IMR-90 (cell line): ENCODE measurements at regions not wholly inside any gene's neighbourhood (a gene's known extent, or its start where the extent isn't known, plus 50 kb on each side); places are given as distances from the start of the nearest gene placed in this dataset.

Experiments
- ATAC-seq: fragments of 200-7000 bp; cut with Tn5 transposase; 2 replicates; pipeline ENCODE4 v1.9.1; 2020; ENCODE audit warnings: low read depth, mild to moderate bottlenecking, moderate library complexity
- BruUV-seq: library from RNA; stranded (reverse); fragments of 400-500 nt; replicated peaks from 2 replicates; lab custom pipeline; 2021; lab: Mats Ljungman, UMichigan
- CTCF ChIA-PET: fragments of 300-600 bp; formaldehyde crosslinking; extraction: SDS; loops from one replicate; lab custom pipeline; 2021; ENCODE audit warnings: antibody characterized with exemption; lab: Yijun Ruan, JAX
- POLR2A ChIA-PET: fragments of 300-600 bp; sonication (Branson Sonifier 250); formaldehyde crosslinking; loops from one replicate; lab custom pipeline; 2022; ENCODE audit warnings: antibody characterized with exemption; ENCODE audit not compliant: unreplicated experiment; lab: Charles Lee
- DNase-seq: peaks from one replicate; pipeline ENCODE4 v3.0.0; 2013
- H2AFZ ChIP-seq: replicated peaks from 2 replicates; pipeline ENCODE3; 2013; ENCODE audit warnings: low read length, mild to moderate bottlenecking; ENCODE audit not compliant: poor library complexity
- H2AK5ac ChIP-seq: 2 replicates; pipeline ENCODE4 v1.6.1; 2013; ENCODE audit warnings: low read depth, low read length, inconsistent platforms
- H2AK9ac ChIP-seq: replicated peaks from 2 replicates; pipeline ENCODE3; 2013; ENCODE audit warnings: mild to moderate bottlenecking, low read depth, low read length, moderate library complexity; ENCODE audit not compliant: poor library complexity
- H2BK120ac ChIP-seq: 2 replicates; pipeline ENCODE4 v1.6.1; 2013; ENCODE audit warnings: low read depth, low read length, inconsistent platforms
- H2BK15ac ChIP-seq: 3 replicates; pipeline ENCODE4 v1.6.1; 2013; ENCODE audit warnings: low read depth, low read length, inconsistent platforms
- H2BK20ac ChIP-seq: 2 replicates; pipeline ENCODE4 v1.6.1; 2013; ENCODE audit warnings: low read depth, mild to moderate bottlenecking, inconsistent platforms, low read length, moderate library complexity
- H2BK5ac ChIP-seq: 2 replicates; pipeline ENCODE4 v1.6.1; 2013; ENCODE audit warnings: mild to moderate bottlenecking, low read depth, low read length, inconsistent platforms; ENCODE audit not compliant: poor library complexity, severe bottlenecking
- H3K14ac ChIP-seq: replicated peaks from 2 replicates; pipeline ENCODE4 v1.6.1; 2013; ENCODE audit warnings: low read depth, low read length, inconsistent platforms
- H3K18ac ChIP-seq: 2 replicates; pipeline ENCODE4 v1.6.1; 2013; ENCODE audit warnings: low read depth, low read length, control low read depth
- H3K23ac ChIP-seq: 2 replicates; pipeline ENCODE4 v1.6.1; 2013; ENCODE audit warnings: low read depth, low read length, inconsistent platforms
- H3K27ac ChIP-seq: 2 replicates; pipeline ENCODE4 v1.5.1; 2013; ENCODE audit warnings: mild to moderate bottlenecking, control low read depth, low read length; ENCODE audit not compliant: insufficient read depth
- H3K27me3 ChIP-seq: 2 replicates; pipeline ENCODE4 v1.6.1; 2013; ENCODE audit warnings: low read length; ENCODE audit not compliant: control insufficient read depth, insufficient read depth
- H3K36me3 ChIP-seq: 2 replicates; pipeline ENCODE4 v1.6.1; 2013; ENCODE audit warnings: low read length, mixed read lengths; ENCODE audit not compliant: control insufficient read depth, insufficient read depth
- H3K4ac ChIP-seq: 2 replicates; pipeline ENCODE4 v1.6.1; 2013; ENCODE audit warnings: low read depth, low read length, inconsistent platforms
- H3K4me1 ChIP-seq: 2 replicates; pipeline ENCODE4 v1.6.1; 2013; ENCODE audit warnings: low read length, mixed read lengths; ENCODE audit not compliant: control insufficient read depth, insufficient read depth
- H3K4me2 ChIP-seq: 2 replicates; pipeline ENCODE4 v1.6.1; 2013; ENCODE audit warnings: low read depth, mild to moderate bottlenecking, control low read depth, low read length, moderate library complexity
- H3K4me3 ChIP-seq: 2 replicates; pipeline ENCODE4 v1.5.1; 2013; ENCODE audit warnings: low read depth, mild to moderate bottlenecking, control low read depth, low read length, moderate library complexity; ENCODE audit not compliant: insufficient read depth
- H3K56ac ChIP-seq: 2 replicates; pipeline ENCODE4 v1.6.1; 2013; ENCODE audit warnings: low read length, inconsistent platforms; ENCODE audit not compliant: insufficient read depth; ENCODE audit errors: extremely low read depth
- H3K79me1 ChIP-seq, 2 experiments: 2 replicates each; pipeline ENCODE4 v1.6.1; 2013; ENCODE audit warnings: low read length in 2 of 2, inconsistent platforms in 1 of 2, low read depth in 1 of 2
- H3K9ac ChIP-seq: 2 replicates; pipeline ENCODE4 v1.6.1; 2013; ENCODE audit warnings: low read depth, low read length, control low read depth
- H3K9me1 ChIP-seq: 2 replicates; pipeline ENCODE4 v1.6.1; 2013; ENCODE audit warnings: low read length, inconsistent platforms; ENCODE audit not compliant: insufficient read depth
- H3K9me3 ChIP-seq: 2 replicates; pipeline ENCODE4 v1.6.1; 2013; ENCODE audit warnings: low read length; ENCODE audit not compliant: control insufficient read depth, insufficient read depth
- H4K20me1 ChIP-seq: 2 replicates; pipeline ENCODE4 v1.6.1; 2013; ENCODE audit warnings: low read length, inconsistent platforms; ENCODE audit not compliant: insufficient read depth
- H4K5ac ChIP-seq: 2 replicates; pipeline ENCODE4 v1.6.1; 2013; ENCODE audit warnings: mild to moderate bottlenecking, low read depth, low read length, control low read depth
- H4K8ac ChIP-seq, 2 experiments: 2 replicates each; pipeline ENCODE4 v1.6.1; 2013; ENCODE audit warnings: low read depth in 2 of 2, low read length in 2 of 2, control low read depth in 1 of 2, inconsistent platforms in 1 of 2
- H4K91ac ChIP-seq: 2 replicates; pipeline ENCODE4 v1.6.1; 2013; ENCODE audit warnings: low read depth, low read length, inconsistent platforms; ENCODE audit not compliant: insufficient read depth
- BHLHE40 ChIP-seq: fragments of 150-350 bp; IDR thresholded peaks from 2 replicates; pipeline ENCODE4 v1.6.1; 2016; ENCODE audit warnings: mild to moderate bottlenecking, low read depth, low read length
- CEBPB ChIP-seq: IDR thresholded peaks from 2 replicates; pipeline ENCODE4 v1.6.1; 2012; ENCODE audit warnings: low read depth, low read length, improper control_type of control experiment
- CHD1 ChIP-seq: IDR thresholded peaks from 2 replicates; pipeline ENCODE4 v1.6.1; 2012; ENCODE audit warnings: low read depth, low read length, improper control_type of control experiment
- CTCF ChIP-seq: conservative IDR thresholded peaks from 2 replicates; pipeline ENCODE4 v1.5.1; 2012; ENCODE audit warnings: mild to moderate bottlenecking, low read depth, low read length, improper control_type of control experiment
- FOS ChIP-seq: fragments of 150-350 bp; IDR thresholded peaks from 2 replicates; pipeline ENCODE4 v1.6.1; 2016; ENCODE audit warnings: low read depth, low read length
- MAFK ChIP-seq: IDR thresholded peaks from 2 replicates; pipeline ENCODE4 v1.6.1; 2012; ENCODE audit warnings: low read depth, low read length, improper control_type of control experiment
- MAZ ChIP-seq: IDR thresholded peaks from 2 replicates; pipeline ENCODE4 v1.6.1; 2012; ENCODE audit warnings: low read depth, mild to moderate bottlenecking, low read length, improper control_type of control experiment, moderate library complexity, borderline replicate concordance
- MXI1 ChIP-seq: IDR thresholded peaks from 2 replicates; pipeline ENCODE4 v1.6.1; 2012; ENCODE audit warnings: low read depth, mild to moderate bottlenecking, low read length, moderate library complexity, borderline replicate concordance
- NFE2L2 ChIP-seq: fragments of 150-350 bp; IDR thresholded peaks from 2 replicates; pipeline ENCODE4 v1.6.1; 2016; ENCODE audit warnings: low read depth, mild to moderate bottlenecking, low read length
- POLR2A ChIP-seq: IDR thresholded peaks from 2 replicates; pipeline ENCODE4 v1.6.1; 2012; ENCODE audit warnings: mild to moderate bottlenecking, low read depth, low read length
- RAD21 ChIP-seq: IDR thresholded peaks from 2 replicates; pipeline ENCODE4 v1.6.1; 2012; ENCODE audit warnings: low read length, improper control_type of control experiment
- RCOR1 ChIP-seq: IDR thresholded peaks from 2 replicates; pipeline ENCODE4 v1.6.1; 2012; ENCODE audit warnings: mild to moderate bottlenecking, low read length, improper control_type of control experiment; ENCODE audit not compliant: insufficient replicate concordance
- RFX5 ChIP-seq: IDR thresholded peaks from 2 replicates; pipeline ENCODE4 v1.8.0; 2012; ENCODE audit warnings: low read depth, mild to moderate bottlenecking, low read length, moderate library complexity
- SMC3 ChIP-seq: fragments of 150-350 bp; IDR thresholded peaks from 2 replicates; pipeline ENCODE4 v1.6.1; 2016; ENCODE audit warnings: low read depth, mild to moderate bottlenecking, antibody characterized with exemption, low read length, moderate library complexity
- WGBS, 2 experiments: methylation state at CpG; one replicate each; pipeline versions ENCODE4 v1.1.5 to v1.1.7; 2013; ENCODE audit warnings: missing lambda C conversion rate in 2 of 2; ENCODE audit not compliant: insufficient read length in 1 of 2; ENCODE audit errors: extremely low coverage in 2 of 2; 5-methylcytosine and 5-hydroxymethylcytosine counted together
- dilution Hi-C: fragments of 300-500 bp; cut with HindIII; formaldehyde crosslinking; loops from one replicate; pipeline ENCODE4 v1.14.3; 2018; ENCODE audit warnings: low sequenced_read_pairs; ENCODE audit not compliant: unreplicated experiment
- in situ Hi-C: fragments of 300-500 bp; cut with MboI; formaldehyde crosslinking; loops from 3 replicates; pipeline ENCODE4 v1.14.3; 2019; ENCODE audit warnings: low sequenced_read_pairs, inconsistent platforms, mixed read lengths
- intact Hi-C: fragments of 100-400 bp; cut with micrococcal nuclease; formaldehyde crosslinking; loops from 2 replicates; pipeline ENCODE4 v1.10.0; 2022
- TF ChIP-seq, protein P1 (sequence below): fragments of 150-350 bp; IDR thresholded peaks from 2 replicates; pipeline ENCODE4 v1.6.1; 2016; ENCODE audit warnings: low read depth, mild to moderate bottlenecking, low read length, moderate library complexity, borderline replicate concordance
- TF ChIP-seq, protein P2 (sequence below): fragments of 150-350 bp; IDR thresholded peaks from 2 replicates; pipeline ENCODE4 v1.6.1; 2017; ENCODE audit warnings: mild to moderate bottlenecking, antibody characterized with exemption, low read length, low read depth

DNA sequence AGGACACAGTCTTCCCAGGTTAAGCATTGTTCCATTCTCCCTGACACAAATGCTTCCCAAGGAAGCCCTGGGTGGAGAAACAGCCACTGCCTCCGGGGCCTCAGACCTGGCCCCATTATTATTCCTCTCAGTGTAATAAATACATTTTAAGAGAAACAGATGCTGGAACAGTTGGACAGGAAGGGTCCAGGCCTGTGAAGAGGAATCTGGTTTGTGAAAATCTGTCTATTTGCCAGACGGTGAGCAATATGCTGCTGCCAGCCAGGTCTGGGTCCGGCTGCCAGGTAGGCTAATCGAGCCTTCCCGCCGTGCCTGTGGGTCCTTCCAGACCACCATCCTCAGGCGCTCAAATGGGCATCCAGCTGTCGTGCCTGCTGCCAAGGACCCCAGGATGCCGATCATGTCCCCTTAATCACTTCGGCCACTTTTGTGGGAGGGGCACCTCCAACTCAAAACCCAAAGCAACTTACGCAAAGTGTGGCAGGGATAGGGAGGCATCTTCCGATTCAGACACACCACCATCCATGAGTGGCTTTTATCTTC lies 528.4 kb downstream of the MIAT start:
- Histone ChIP-seq H3K4me3 (no peak overlapping the region), H3K9me1 (no peaks in the 10 kb centered on the region), H2BK15ac (no peak overlapping the region), H4K91ac (no peak overlapping the region), H4K20me1 (no peaks in the 10 kb centered on the region), H3K14ac (no peak overlapping the region), H3K4ac (no peak overlapping the region), H3K9me3 (no peaks in the 10 kb centered on the region), H2BK120ac (no peak overlapping the region), H3K36me3 (no peaks in the 10 kb centered on the region), H2BK5ac (no peak overlapping the region), H3K56ac (no peak overlapping the region), H3K4me1 (no peaks in the 10 kb centered on the region), H3K79me1 (no peaks in the 10 kb centered on the region), H3K27me3 (peaks cover 39% of the 10 kb centered on the region), H2BK20ac (no peak overlapping the region), H3K23ac (no peak overlapping the region), H2AFZ (no peak overlapping the region), H3K18ac (no peak overlapping the region), H4K5ac (no peak overlapping the region), H3K27ac (no peak overlapping the region), H2AK5ac (no peak overlapping the region), H3K9ac (no peak overlapping the region), H3K4me2 (no peak overlapping the region), H2AK9ac (no peak overlapping the region), H4K8ac (no peak overlapping the region)
- intact Hi-C loops = no loop called here
- POLR2A ChIA-PET = no interaction called here
- DNase-seq (no peak), ATAC-seq (no peak)
- no peak for TF ChIP-seq CEBPB
- TF ChIP-seq POLR2A = no peak
- no peak for TF ChIP-seq NFE2L2
- TF ChIP-seq MAZ = no peak
- TF ChIP-seq, protein P1, sequence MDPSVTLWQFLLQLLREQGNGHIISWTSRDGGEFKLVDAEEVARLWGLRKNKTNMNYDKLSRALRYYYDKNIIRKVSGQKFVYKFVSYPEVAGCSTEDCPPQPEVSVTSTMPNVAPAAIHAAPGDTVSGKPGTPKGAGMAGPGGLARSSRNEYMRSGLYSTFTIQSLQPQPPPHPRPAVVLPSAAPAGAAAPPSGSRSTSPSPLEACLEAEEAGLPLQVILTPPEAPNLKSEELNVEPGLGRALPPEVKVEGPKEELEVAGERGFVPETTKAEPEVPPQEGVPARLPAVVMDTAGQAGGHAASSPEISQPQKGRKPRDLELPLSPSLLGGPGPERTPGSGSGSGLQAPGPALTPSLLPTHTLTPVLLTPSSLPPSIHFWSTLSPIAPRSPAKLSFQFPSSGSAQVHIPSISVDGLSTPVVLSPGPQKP = no peak
- no peak for TF ChIP-seq CTCF
- TF ChIP-seq RAD21 = no peak
- TF ChIP-seq BHLHE40 = no peak
- TF ChIP-seq RCOR1 = no peak
- TF ChIP-seq MXI1 = no peak
- no peak for TF ChIP-seq SMC3
- TF ChIP-seq, protein P2, sequence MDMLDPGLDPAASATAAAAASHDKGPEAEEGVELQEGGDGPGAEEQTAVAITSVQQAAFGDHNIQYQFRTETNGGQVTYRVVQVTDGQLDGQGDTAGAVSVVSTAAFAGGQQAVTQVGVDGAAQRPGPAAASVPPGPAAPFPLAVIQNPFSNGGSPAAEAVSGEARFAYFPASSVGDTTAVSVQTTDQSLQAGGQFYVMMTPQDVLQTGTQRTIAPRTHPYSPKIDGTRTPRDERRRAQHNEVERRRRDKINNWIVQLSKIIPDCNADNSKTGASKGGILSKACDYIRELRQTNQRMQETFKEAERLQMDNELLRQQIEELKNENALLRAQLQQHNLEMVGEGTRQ = no peak
- no peak for TF ChIP-seq MAFK
- TF ChIP-seq RFX5 = no peak
- no peak for TF ChIP-seq FOS
- no peak for TF ChIP-seq CHD1
- no TSS peak for BruUV-seq
- CTCF ChIA-PET = no interaction called here
- in situ Hi-C loops = no loop called here
- 77% methylated on average over 6 of the region's 12 CpGs; no CpG with 5 or more reads in 1 of the 2 experiments for WGBS, 2 experiments
- dilution Hi-C loops = no loop called here
